ENCODE measurements at regions not wholly inside any gene's neighbourhood (a gene's known extent, or its start where the extent isn't known, plus 50 kb on each side); places are given as distances from the start of the nearest gene placed in this dataset.

DNA sequence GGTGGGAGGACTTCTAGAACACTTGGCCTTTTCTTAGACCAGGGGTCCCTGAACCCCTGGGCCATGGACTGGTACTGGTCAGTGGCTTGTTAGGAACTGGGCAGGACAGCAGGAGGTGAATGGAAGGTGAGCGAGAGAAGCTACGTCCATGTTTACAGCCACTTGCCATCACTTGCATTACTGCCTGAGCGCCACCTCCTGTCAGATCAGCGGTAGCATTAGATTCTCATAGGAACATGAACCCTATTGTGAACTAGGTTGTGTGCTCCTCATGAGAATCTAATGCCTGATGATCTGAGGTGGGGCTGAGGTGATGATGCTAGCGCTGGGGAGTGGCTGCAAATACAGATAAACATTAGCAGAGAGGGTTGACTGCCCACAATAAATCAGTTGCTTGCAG lies 100.9 kb upstream of the IGFBP7 start:
- CTCF ChIA-PET, result no interaction called here
- H3K27me3 ChIP-seq (ENCODE audit: control insufficient read depth, insufficient read depth, low read length), result no peaks in the 10 kb centered on the region
- DNase-seq (ENCODE audit: low read depth, low spot score), result no peak
- H3K4me1 ChIP-seq (ENCODE audit: control insufficient read depth, insufficient read depth, low read length), result no peaks in the 10 kb centered on the region
- H3K27ac ChIP-seq (ENCODE audit: low read length), result no peak overlapping the region
- no peak for TF ChIP-seq POLR2AphosphoS5 (IDR thresholded peaks at IDR 0.05; ENCODE audit: low read depth, low read length)
- TF ChIP-seq, protein P1, sequence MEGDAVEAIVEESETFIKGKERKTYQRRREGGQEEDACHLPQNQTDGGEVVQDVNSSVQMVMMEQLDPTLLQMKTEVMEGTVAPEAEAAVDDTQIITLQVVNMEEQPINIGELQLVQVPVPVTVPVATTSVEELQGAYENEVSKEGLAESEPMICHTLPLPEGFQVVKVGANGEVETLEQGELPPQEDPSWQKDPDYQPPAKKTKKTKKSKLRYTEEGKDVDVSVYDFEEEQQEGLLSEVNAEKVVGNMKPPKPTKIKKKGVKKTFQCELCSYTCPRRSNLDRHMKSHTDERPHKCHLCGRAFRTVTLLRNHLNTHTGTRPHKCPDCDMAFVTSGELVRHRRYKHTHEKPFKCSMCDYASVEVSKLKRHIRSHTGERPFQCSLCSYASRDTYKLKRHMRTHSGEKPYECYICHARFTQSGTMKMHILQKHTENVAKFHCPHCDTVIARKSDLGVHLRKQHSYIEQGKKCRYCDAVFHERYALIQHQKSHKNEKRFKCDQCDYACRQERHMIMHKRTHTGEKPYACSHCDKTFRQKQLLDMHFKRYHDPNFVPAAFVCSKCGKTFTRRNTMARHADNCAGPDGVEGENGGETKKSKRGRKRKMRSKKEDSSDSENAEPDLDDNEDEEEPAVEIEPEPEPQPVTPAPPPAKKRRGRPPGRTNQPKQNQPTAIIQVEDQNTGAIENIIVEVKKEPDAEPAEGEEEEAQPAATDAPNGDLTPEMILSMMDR (IDR thresholded peaks at IDR 0.05), result no peak; the same call in 1 of the 2 replicates
- TF ChIP-seq SIN3A (IDR thresholded peaks at IDR 0.05; ENCODE audit: borderline replicate concordance, insufficient read depth, low read depth, low read length), result no peak
- TF ChIP-seq TCF7L2 (IDR thresholded peaks at IDR 0.05; ENCODE audit: low read depth, low read length), result no peak
- TF ChIP-seq, protein P2, sequence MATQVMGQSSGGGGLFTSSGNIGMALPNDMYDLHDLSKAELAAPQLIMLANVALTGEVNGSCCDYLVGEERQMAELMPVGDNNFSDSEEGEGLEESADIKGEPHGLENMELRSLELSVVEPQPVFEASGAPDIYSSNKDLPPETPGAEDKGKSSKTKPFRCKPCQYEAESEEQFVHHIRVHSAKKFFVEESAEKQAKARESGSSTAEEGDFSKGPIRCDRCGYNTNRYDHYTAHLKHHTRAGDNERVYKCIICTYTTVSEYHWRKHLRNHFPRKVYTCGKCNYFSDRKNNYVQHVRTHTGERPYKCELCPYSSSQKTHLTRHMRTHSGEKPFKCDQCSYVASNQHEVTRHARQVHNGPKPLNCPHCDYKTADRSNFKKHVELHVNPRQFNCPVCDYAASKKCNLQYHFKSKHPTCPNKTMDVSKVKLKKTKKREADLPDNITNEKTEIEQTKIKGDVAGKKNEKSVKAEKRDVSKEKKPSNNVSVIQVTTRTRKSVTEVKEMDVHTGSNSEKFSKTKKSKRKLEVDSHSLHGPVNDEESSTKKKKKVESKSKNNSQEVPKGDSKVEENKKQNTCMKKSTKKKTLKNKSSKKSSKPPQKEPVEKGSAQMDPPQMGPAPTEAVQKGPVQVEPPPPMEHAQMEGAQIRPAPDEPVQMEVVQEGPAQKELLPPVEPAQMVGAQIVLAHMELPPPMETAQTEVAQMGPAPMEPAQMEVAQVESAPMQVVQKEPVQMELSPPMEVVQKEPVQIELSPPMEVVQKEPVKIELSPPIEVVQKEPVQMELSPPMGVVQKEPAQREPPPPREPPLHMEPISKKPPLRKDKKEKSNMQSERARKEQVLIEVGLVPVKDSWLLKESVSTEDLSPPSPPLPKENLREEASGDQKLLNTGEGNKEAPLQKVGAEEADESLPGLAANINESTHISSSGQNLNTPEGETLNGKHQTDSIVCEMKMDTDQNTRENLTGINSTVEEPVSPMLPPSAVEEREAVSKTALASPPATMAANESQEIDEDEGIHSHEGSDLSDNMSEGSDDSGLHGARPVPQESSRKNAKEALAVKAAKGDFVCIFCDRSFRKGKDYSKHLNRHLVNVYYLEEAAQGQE (IDR thresholded peaks at IDR 0.05; ENCODE audit: insufficient read depth in 1 of 2, low read depth in 2 of 2, low read length in 1 of 2), result no peak
- H3K9me3 ChIP-seq (ENCODE audit: control insufficient read depth, insufficient read depth, low read depth, low read length), result no peaks in the 10 kb centered on the region
- no peak overlapping the region for H3K4me3 ChIP-seq (ENCODE audit: low read depth in 2 of 2, low read length in 2 of 2)
- no peak for ATAC-seq
- no peaks in the 10 kb centered on the region for H3K36me3 ChIP-seq (ENCODE audit: control insufficient read depth, insufficient read depth, low read length)
- intact Hi-C loops (cut with micrococcal nuclease; ENCODE audit: unreplicated experiment), result no loop called here
- in situ Hi-C loops (cut with HindIII; ENCODE audit: low pct_unique_long_range_greater_than_20kb, low sequenced_read_pairs), result no loop called here
- POLR2A ChIA-PET, result no interaction called here
- no TSS peak for BruUV-seq (replicated peaks)

DNA sequence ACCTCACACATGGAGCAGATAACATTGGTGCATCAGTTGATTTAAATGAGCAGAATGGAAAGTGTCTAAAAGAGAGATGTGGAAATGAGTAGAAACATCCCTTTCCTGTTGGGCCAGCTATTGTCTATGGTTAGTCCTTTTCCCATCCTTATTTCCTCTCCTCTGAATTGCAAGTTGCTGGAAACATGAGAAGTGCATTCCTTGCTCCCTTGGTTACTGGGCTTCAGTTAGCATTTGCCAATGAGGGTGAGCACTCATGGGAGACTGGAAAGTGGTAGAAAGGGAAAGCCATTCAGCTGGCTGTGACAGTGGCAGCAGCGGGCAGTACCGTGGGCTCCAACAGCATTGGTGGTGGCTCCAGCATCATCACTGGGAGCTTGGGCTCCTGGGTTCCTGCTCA lies 96.0 kb upstream of the IGFBP7 start:
- intact Hi-C loops (cut with micrococcal nuclease; ENCODE audit: unreplicated experiment) (no loop called here), in situ Hi-C loops (cut with HindIII; ENCODE audit: low pct_unique_long_range_greater_than_20kb, low sequenced_read_pairs) (no loop called here)
- no peak for TF ChIP-seq POLR2AphosphoS5 (IDR thresholded peaks at IDR 0.05; ENCODE audit: low read depth, low read length)
- TF ChIP-seq TCF7L2 (IDR thresholded peaks at IDR 0.05; ENCODE audit: low read depth, low read length), result no peak
- TF ChIP-seq, protein P1 (IDR thresholded peaks at IDR 0.05), result no peak
- TF ChIP-seq, protein P2 (IDR thresholded peaks at IDR 0.05; ENCODE audit: insufficient read depth in 1 of 2, low read depth in 2 of 2, low read length in 1 of 2), result no peak
- no peak for DNase-seq (ENCODE audit: low read depth, low spot score)
- no peak for ATAC-seq
- Histone ChIP-seq H3K27me3 (ENCODE audit: control insufficient read depth, insufficient read depth, low read length) (no peaks in the 10 kb centered on the region), H3K27ac (ENCODE audit: low read length) (no peak overlapping the region), H3K36me3 (ENCODE audit: control insufficient read depth, insufficient read depth, low read length) (no peaks in the 10 kb centered on the region), H3K9me3 (ENCODE audit: control insufficient read depth, insufficient read depth, low read depth, low read length) (no peaks in the 10 kb centered on the region), H3K4me1 (ENCODE audit: control insufficient read depth, insufficient read depth, low read length) (no peaks in the 10 kb centered on the region), H3K4me3 (ENCODE audit: low read depth in 2 of 2, low read length in 2 of 2) (no peak overlapping the region)
- ChIA-PET POLR2A (no interaction called here), CTCF (no interaction called here)
- BruUV-seq (replicated peaks), result no TSS peak
